Right lobe of liver (tissue), 6 donors: ENCODE measurements at regions not wholly inside any gene's neighbourhood (a gene's known extent, or its start where the extent isn't known, plus 50 kb on each side); places are given as distances from the start of the nearest gene placed in this dataset.
"Not testable (repeated sequence)": the region's sequence is repeated elsewhere in the genome, so short reads cannot be mapped to it uniquely, and the experiment has no call there.

Source experiments
- ATAC-seq, 4 donors: fragments of 200-7000 bp; cut with Tn5 transposase; one replicate each; pipeline ENCODE4 v1.9.1; 2020; ENCODE audit warnings: mild to moderate bottlenecking in 4 of 4, moderate library complexity in 4 of 4
- DNase-seq, 3 donors: peaks; one replicate each; pipeline ENCODE4 v3.0.0-alpha.2; 2020
- H3K27ac ChIP-seq, 3 donors: fragments of 200-600 bp; one replicate each; pipeline ENCODE4 v1.8.0; 2022
- H3K27me3 ChIP-seq, 2 donors: fragments of 200-600 bp; one replicate each; pipeline ENCODE4 v1.8.0; 2022
- H3K36me3 ChIP-seq, 4 donors: fragments of 200-600 bp; sonication (generic) in 1 of 4; one replicate each; pipeline versions ENCODE4 v1.5.1 to v1.8.0; 2017 to 2022; ENCODE audit warnings: control low read depth in 1 of 4
- H3K4me1 ChIP-seq, 4 donors: fragments of 200-600 bp; sonication (generic) in 1 of 4; one replicate each; pipeline versions ENCODE4 v1.5.1 to v1.8.0; 2017 to 2022; ENCODE audit warnings: control low read depth in 1 of 4
- H3K4me3 ChIP-seq, 3 donors: fragments of 200-600 bp; one replicate each; pipeline ENCODE4 v1.8.0; 2022
- H3K9me3 ChIP-seq, 4 donors: fragments of 200-600 bp; sonication (generic) in 1 of 4; one replicate each; pipeline versions ENCODE4 v1.5.1 to v1.8.0; 2017 to 2022; ENCODE audit warnings: control low read depth in 1 of 4
- POLR2A ChIP-seq: fragments of 450-650 bp; IDR thresholded peaks from one replicate; pipeline ENCODE4 v1.6.1; 2017; ENCODE audit warnings: antibody characterized with exemption, mild to moderate bottlenecking
- WGBS: methylation state at CpG from one replicate; pipeline ENCODE4 v1.1.6; 2018; ENCODE audit warnings: low coverage, low lambda C conversion rate; ENCODE audit not compliant: insufficient coverage; ENCODE audit errors: missing lambda C conversion rate; 5-methylcytosine and 5-hydroxymethylcytosine counted together
- intact Hi-C, 2 donors: fragments of 100-400 bp; cut with DNase I; formaldehyde crosslinking; loops; one replicate each; pipeline versions ENCODE4 v1.11.2 to v1.14.1; 2022
- TF ChIP-seq, protein P1 (sequence below), 4 donors: fragments of 200-600 bp in 3 of 4; fragments of 450-650 bp in 1 of 4; IDR thresholded peaks; one replicate each; pipeline versions ENCODE4 v1.5.1 to v1.8.0; 2016 to 2022; ENCODE audit warnings: antibody characterized with exemption in 4 of 4, mild to moderate bottlenecking in 2 of 4
- donor health status: DM: no; HTN: yes; CAD: no.
- donor health status: DM: no; HTN: no; CAD: no.
- donor health status: DM: no; HTN: no; CAD: no.
- donor health status: DM: no; HTN: yes; CAD: no.
- donor health status: DM: no; HTN: yes; CAD: no.

- TF ChIP-seq POLR2A, result no peak
- TF ChIP-seq, protein P1, sequence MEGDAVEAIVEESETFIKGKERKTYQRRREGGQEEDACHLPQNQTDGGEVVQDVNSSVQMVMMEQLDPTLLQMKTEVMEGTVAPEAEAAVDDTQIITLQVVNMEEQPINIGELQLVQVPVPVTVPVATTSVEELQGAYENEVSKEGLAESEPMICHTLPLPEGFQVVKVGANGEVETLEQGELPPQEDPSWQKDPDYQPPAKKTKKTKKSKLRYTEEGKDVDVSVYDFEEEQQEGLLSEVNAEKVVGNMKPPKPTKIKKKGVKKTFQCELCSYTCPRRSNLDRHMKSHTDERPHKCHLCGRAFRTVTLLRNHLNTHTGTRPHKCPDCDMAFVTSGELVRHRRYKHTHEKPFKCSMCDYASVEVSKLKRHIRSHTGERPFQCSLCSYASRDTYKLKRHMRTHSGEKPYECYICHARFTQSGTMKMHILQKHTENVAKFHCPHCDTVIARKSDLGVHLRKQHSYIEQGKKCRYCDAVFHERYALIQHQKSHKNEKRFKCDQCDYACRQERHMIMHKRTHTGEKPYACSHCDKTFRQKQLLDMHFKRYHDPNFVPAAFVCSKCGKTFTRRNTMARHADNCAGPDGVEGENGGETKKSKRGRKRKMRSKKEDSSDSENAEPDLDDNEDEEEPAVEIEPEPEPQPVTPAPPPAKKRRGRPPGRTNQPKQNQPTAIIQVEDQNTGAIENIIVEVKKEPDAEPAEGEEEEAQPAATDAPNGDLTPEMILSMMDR (IDR thresholded peaks at IDR 0.05), result no peak
- H3K27me3 ChIP-seq, result no peaks in the 10 kb centered on the region
- H3K4me1 ChIP-seq, result no peaks in the 10 kb centered on the region
- WGBS, result 62% methylated on average over 3 of the region's 6 CpGs
- H3K4me3 ChIP-seq, result no peak overlapping the region
- ATAC-seq, result no peak
- H3K9me3 ChIP-seq, result no peaks in the 10 kb centered on the region
- intact Hi-C loops, result no loop called here
- no peak overlapping the region for H3K27ac ChIP-seq
- H3K36me3 ChIP-seq, result no peaks in the 10 kb centered on the region
- DNase-seq, result no peak
These were observed 107.3 kb downstream of the LHX2 start for GRCh38 chr9:124118894-124119293.

DNA sequence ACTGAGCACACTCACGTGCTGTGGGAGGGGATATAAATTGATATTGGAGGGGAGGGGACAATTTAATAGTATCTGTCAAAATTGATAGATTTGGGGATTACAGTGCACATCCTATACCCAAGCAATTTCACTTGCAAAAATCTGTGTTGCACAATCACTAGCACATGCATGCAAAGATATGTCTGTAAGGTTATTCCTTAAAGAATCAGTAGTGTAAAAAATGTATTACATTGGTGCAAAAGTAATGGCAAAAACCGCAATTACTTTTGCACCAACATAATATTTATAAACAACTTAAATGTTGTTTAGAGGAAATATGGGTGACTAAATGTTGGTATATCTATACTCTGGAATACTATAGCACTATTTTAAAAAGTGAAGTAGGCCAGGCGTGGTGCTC lies 108.7 kb downstream of the LHX2 start:
- no peaks in the 10 kb centered on the region for H3K9me3 ChIP-seq
- H3K4me3 ChIP-seq, result no peak overlapping the region
- H3K27me3 ChIP-seq, result no peaks in the 10 kb centered on the region
- TF ChIP-seq POLR2A, result no peak
- TF ChIP-seq, protein P1 (IDR thresholded peaks at IDR 0.05), result no peak
- no peak for ATAC-seq
- H3K36me3 ChIP-seq, result no peaks in the 10 kb centered on the region
- H3K4me1 ChIP-seq, result no peaks in the 10 kb centered on the region
- intact Hi-C loops, result no loop called here
- WGBS, result 39% methylated on average over 3 of the region's 3 CpGs
- H3K27ac ChIP-seq, result no peak overlapping the region
- no peak for DNase-seq

DNA sequence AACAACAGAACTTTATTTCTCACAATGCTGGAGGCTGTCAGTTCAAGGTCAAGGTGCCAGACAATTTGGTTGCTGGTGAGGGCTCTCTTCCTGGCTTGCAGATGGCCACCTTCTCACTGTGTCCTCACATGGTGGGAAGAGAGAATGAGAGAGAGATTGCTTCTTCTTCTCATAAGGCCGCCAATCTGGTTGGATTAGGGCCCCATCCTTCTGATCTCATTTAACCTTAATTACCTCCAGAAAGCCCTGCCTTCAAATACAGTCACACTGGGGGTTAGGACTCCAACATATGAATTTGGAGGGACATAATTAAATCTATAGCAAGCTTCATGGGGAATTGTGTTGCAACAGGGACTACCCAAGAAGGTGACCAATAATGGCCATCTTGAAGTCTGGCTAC lies 110.2 kb downstream of the LHX2 start:
- no peaks in the 10 kb centered on the region for H3K9me3 ChIP-seq
- TF ChIP-seq POLR2A, result no peak
- TF ChIP-seq, protein P1 (IDR thresholded peaks at IDR 0.05), result no peak
- intact Hi-C loops, result no loop called here
- no peak overlapping the region for H3K4me3 ChIP-seq
- no peak overlapping the region for H3K27ac ChIP-seq
- no peaks in the 10 kb centered on the region for H3K27me3 ChIP-seq
- ATAC-seq (no peak), DNase-seq (no peak)
- 67% methylated on average over 1 of the region's 1 CpG for WGBS
- no peaks in the 10 kb centered on the region for H3K36me3 ChIP-seq
- no peaks in the 10 kb centered on the region for H3K4me1 ChIP-seq

- H3K27ac ChIP-seq, result no peak overlapping the region
- no peaks in the 10 kb centered on the region for H3K27me3 ChIP-seq
- no peaks in the 10 kb centered on the region for H3K36me3 ChIP-seq
- TF ChIP-seq POLR2A, result no peak
- TF ChIP-seq, protein P1 (IDR thresholded peaks at IDR 0.05), result no peak
- H3K9me3 ChIP-seq, result no peaks in the 10 kb centered on the region
- WGBS, result no CpG with 5 or more reads among the region's 1 CpG
- DNase-seq, result no peak
- no peaks in the 10 kb centered on the region for H3K4me1 ChIP-seq
- intact Hi-C loops, result no loop called here
- no peak for ATAC-seq
- no peak overlapping the region for H3K4me3 ChIP-seq
These were observed 110.8 kb downstream of the LHX2 start for GRCh38 chr9:124122321-124122720.

GRCh38 chr9:124122813-124123462 lies 111.4 kb downstream of the LHX2 start:
- no peak overlapping the region for H3K27ac ChIP-seq
- no peaks in the 10 kb centered on the region for H3K27me3 ChIP-seq
- no peak for TF ChIP-seq POLR2A
- TF ChIP-seq, protein P1 (IDR thresholded peaks at IDR 0.05), result peak; percentile 11 to 23 (median 18)
- no peak for DNase-seq
- H3K4me1 ChIP-seq, result no peaks in the 10 kb centered on the region
- 67% methylated on average over 2 of the region's 3 CpGs for WGBS
- ATAC-seq, result peak in 1 of 4 donors; percentile 51
- H3K4me3 ChIP-seq, result no peak overlapping the region
- intact Hi-C loops, result no loop called here
- H3K36me3 ChIP-seq, result no peaks in the 10 kb centered on the region
- H3K9me3 ChIP-seq, result no peaks in the 10 kb centered on the region

DNA sequence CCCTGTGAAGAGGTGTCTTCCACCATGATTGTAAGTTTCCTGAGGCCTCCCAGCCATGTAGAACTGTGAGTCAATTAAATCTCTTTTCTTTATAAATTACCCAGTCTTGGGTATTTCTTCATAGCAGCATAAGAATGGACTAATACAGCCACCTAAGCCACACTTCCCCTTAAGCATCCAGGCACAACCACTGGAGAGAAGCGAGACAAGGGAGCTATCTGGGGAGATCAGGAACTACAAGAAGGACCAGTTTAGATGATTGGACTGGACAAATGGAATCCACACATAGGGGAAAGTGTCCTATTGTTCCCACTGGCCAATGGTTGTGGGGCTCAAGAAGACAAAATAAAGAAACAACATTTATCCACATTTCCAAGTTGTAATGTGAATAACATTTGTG lies 112.1 kb downstream of the LHX2 start:
- H3K27ac ChIP-seq, H3K36me3 ChIP-seq, H3K4me1 ChIP-seq, H3K27me3 ChIP-seq, ATAC-seq, H3K4me3 ChIP-seq, intact Hi-C loops, DNase-seq, H3K9me3 ChIP-seq: not testable (repeated sequence)
- 90% methylated on average over 1 of the region's 1 CpG for WGBS
